HG02981 (cell line): ENCODE measurements at regions not wholly inside any gene's neighbourhood (a gene's known extent, or its start where the extent isn't known, plus 50 kb on each side); places are given as distances from the start of the nearest gene placed in this dataset.
"Not testable (repeated sequence)": the region's sequence is repeated elsewhere in the genome, so short reads cannot be mapped to it uniquely, and the experiment has no call there.

ENCODE experiments used
- ATAC-seq: cut with Tn5 transposase; IDR thresholded peaks from one replicate; pipeline ENCODE4 v1.9.1; 2021; ENCODE audit warnings: mild to moderate bottlenecking, moderate library complexity; ENCODE audit not compliant: unreplicated experiment

DNA sequence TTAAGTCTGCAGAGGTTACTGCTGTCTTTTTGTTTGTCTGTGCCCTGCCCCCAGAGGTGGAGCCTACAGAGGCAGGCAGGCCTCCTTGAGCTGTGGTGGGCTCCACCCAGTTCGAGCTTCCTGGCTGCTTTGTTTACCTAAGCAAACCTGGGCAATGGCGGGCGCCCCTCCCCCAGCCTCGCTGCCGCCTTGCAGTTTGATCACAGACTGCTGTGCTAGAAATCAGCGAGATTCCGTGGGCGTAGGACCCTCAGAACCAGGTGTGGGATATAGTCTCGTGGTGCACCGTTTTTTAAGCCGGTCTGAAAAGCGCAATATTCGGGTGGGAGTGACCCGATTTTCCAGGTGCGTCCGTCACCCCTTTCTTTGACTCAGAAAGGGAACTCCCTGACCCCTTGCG lies 2146.3 kb upstream of the WWC1 start:
- ATAC-seq = not testable (repeated sequence)

DNA sequence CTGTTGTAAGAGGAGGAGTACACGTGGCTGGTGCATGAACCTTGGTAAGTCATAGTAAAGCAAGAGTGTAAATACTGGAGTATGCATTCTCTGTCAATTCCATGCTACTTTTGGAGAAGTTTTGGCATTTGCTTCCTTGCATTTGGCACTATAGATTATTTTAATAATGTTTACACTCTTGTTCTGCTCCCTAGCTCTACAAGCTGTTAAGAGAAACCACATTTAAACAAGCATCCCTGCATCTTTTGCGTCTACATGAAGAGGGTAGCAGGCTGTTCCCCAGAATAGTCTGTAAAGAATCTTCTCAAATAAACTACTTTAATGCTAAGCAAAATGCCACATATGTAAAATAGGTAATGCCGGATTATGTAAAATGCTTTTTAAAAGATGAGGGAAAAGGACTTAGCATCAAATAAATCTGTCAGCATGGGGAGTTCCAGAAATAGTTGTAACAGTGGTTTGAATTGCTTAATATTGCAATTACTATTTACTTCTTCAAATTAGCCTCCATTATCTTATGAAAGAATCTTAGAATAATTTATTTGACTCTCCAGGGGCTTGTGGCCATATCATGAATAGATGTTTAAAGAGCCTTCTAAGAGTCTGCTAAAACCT lies 2127.3 kb upstream of the WWC1 start:
- no peak for ATAC-seq

DNA sequence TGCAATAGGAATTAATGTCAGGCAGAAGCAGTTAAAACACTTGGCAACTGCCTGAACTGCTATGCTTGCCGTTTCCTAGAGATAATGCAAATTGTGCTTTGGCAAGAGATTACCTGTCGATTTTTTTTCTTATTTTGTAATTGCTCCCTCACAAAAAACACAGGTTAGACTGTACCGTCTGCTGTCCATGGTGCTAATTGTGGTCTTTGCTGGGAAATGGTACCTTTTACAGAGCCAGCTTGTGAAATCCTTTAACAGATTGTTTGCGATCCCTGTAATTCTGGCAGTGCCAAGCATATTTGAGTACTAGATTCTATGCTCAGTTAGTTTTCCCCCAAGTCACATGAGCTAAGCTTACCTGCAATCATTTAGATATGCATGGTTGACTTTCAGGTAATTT lies 2125.8 kb upstream of the WWC1 start:
- no peak for ATAC-seq

DNA sequence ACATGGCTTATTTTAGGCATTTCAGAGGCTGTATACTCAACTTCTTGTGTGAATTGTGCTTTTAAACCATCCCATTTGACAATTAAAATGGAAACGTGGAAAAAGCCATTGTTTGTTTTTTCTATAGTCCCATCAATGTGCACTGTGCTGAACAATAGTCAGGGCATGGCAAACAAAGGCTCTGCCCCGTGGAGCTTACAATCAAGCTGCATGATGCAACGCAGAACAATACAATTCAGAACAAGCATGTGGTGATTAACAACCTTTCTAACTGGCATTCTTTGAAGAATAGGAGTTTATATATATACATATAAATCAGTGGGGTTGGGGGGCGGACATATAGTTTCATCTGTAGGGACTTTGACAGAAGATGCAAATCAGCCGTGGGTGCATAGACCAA lies 2125.4 kb upstream of the WWC1 start:
- ATAC-seq = no peak

DNA sequence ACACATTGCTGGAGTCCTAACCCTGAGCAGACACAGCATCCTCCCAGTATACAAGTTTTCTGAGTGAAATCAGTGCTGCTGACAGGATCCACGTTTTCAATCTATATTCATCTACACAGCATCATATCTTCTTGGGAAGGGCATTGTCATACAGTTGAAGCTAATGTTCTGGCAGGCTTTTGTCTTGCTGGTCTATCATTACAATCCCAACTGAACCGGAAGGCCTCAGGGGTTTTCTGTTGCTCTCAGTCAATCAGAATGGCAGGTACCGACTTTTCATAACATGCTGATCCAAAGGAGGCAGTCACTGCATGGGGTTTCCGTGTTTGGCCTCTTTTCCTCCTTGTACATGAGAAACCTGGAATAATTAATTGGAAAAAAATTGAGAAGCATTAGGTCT lies 2118.8 kb upstream of the WWC1 start:
- ATAC-seq = no peak

DNA sequence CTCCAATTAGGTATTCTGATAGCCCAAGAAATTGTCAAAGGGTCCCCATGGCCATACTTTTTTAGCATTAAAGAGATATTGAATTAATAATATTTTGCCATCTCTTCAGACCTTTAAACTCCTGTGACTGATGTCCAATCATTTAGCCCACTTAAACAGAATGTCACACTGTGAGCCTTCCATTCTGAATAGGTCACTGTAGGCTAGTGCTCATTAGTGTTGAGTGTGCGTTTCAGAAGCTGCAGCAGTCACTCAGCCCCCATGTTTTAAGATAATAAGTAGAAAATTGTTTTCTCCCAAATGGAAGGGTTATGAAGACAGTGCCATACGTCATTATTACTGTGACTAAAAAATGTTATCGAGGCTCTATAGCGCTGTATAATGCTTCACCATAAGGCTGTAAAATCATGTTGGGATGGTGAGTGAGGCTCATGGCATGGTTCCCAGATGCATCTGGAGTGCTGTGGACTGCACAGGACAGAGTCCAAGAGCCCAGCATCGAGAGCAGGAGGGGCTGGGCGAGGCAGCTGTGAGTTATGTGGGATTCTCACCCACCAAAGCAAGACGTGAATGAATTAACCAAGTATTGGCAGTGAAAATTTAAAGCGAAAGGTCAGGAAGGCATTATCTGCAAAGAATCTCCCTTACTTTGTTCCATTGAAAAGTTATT lies 2112.9 kb upstream of the WWC1 start:
- ATAC-seq = no peak

DNA sequence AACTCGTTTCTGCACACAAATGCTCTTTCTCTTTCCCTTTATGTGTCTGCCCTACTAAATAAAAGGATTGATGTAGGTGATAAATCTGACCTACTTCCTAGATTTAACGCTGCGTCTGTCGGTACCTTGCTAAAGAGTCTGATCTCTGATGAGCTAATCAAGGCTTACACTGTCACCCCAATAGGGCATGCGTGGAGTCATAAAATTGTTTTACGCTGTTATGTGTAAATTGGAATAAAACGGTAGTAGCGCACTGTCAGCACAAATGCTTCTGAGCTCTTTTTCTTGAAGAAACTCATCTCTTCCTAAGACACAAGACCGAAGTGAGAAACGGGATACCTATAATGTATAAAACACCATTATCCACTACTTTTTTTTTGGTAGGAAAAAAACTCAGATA lies 2106.3 kb upstream of the WWC1 start:
- no peak for ATAC-seq

DNA sequence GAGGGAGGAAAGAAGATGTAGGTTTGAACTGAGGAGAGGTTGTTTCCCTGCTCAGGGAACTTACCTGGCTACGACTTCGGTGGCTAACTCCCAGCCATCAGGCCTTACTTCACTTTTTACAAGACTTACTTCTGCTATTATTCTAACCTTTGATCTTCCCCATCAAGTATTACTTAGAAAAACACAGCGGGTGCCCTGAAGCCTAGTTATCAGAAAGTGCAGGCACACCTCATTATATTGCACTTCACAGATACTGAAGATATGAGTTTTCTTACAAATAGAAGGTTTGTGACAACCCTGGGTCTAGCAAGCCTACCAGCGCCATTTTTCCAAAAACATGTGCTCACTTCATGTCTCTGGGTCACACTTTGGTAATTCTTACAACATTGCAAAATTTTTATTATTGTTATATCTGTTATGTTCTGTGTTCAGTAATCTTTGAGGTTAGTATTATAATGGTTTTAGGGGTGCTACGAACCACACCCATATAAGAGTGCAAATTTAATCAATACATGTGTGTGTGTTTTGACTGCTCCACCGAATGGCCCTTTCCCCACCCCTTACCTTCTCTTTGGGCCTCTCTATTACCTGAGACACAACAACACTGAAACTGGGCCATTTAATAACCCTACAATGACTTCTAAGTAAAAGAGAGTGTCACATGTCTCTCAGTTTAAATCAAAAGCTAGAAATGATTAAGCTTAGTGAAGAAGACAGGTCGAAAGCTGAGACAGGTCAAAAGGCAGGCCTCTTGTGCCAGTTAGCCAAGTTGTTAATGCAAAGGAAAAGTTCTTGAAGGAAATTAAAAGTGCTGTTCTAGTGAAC lies 2102.7 kb upstream of the WWC1 start:
- ATAC-seq = no peak

DNA sequence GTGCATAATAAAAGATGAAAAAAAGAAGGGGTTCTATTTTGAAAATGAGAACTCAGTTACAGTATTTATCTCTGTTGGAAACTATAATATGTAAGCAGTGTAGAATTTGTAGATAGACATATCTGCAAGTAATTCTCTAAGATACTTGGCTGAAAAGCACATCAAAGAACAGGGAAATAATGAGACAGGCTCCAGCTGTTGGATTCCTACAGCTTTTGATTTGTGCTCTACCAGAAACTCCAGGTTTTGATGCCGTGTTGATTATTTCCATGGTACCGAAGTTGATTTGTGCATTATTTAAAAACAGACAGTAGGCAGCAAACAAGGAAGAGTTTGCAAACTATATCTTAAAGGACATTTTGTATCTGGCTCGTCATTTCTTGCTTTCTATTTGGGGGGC lies 2098.7 kb upstream of the WWC1 start:
- ATAC-seq = no peak

DNA sequence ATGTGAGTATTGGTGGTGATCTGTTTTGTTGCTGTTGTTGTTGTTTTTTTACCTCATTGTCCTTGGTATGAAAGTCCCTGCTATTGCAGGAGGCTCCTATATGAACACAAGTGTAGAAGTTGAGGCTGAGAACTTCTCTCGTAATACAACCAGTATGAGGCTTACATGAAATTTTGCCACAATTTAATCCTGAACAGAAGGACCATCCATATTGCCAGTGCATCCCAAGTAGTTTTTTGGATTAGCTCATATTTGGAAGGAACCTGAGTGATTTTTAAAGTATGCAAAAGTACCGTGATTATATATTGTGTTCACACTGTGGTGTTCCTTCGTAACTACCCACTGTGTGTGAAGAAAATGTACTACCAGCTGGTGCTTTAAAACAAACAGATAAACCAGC lies 2095.5 kb upstream of the WWC1 start:
- ATAC-seq = no peak

DNA sequence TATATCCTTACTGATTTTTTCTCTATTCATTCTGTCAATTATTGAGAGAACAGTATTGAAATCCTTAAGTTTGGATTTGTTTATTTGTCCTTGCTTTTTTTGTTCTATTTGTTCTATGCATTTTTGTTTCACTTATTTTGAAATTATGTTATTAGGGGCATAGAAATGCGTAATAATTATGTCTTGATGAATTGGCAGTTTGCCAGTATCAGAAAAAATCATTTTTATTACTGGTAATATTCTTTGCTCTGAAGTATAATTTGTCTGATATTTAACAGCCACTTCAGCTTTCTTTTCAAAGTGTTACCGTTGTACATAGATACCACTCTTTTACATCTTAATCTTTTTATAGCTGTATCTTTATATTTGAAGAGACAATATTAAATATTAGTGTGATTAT lies 2090.9 kb upstream of the WWC1 start:
- ATAC-seq = no peak

DNA sequence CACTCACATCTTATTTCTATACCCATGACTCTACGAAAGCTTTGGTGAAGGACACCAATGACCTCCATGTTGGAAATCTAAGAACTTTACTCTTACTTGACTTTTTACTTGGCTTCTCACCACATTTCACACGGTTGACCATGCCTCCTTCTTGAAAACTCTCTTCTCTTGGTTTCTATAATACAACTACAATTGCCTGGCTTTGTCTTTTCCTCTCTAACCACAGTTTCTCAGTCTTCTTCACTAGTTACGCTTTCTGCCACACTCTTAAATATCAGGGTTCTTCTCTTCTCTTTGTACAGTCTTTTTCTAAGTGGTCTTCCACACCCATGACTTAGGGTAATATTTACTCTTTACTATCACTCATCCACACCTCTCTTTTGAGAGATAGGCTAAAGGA lies 2079.8 kb upstream of the WWC1 start:
- no peak for ATAC-seq

DNA sequence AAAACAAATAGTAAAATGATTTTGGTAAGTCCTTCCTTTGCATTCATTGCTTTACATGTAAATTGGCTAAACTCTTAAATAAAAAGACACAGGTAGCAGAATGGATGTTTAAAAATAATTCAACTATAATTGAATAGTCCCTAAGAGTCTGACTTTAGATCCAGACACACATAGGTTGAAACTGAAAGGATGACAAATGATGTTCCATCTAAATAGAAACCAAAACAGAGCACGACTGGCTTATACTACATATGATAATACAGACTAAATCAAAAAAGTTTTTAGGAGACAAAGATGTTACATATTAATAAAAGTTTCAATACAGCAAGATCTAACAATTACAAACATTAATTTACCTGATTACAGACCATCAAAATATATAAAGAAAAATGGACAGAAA lies 2055.1 kb upstream of the WWC1 start:
- no peak for ATAC-seq

DNA sequence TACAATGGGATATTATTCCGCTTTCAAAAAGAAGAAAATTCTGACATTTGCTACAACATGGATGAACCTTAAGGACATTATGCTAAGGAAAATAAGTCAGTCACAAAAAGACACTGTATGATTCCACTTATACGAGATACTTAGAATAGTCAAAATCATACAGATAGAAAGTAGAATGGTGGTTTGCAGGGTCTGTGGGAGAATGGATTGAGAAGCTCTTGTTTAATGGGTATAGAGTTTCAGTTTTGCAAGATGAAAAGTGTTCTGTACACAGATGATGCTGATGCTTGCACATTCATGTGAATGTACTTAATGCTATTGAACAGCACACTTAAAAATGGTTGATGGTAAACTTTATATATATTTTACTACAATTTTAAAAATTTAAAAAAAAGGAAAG lies 2050.7 kb upstream of the WWC1 start:
- ATAC-seq = no peak

DNA sequence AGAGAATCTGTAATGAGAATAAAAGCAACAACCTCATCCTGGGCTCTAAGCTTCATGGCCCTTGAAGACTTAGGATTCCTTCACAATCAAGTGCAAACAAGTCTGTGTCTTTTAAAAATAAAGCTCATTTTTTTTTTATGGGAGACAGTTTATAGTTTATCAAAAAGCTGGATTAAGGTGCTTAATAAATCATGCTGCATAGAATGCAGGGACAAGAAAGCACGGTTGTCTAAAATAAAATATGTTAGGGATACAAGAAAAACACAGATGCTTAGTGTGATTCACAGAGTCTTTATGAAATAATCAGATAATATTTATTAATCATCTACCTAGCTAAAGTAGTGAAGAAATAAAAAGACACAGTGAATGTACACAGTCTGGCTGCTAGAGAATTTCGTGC lies 2045.9 kb upstream of the WWC1 start:
- ATAC-seq = no peak

DNA sequence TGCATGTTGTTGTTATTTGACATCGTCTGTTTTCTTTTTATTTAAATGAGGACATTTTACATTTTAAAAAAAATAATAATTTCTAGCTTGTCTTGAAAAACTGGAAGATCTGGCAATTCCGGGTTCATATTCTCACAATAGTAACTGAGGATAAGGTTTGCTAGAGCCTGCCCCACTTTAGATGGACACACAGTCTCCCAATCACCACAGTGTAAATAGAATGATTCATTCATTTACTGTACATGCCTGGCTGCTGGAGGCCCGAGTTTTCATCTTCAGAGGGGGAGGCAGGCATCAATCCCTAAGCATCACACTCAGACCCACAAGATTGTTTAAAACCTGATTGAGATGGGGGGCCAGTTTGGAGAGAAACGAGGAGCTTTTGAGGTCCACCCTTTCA lies 2039.7 kb upstream of the WWC1 start:
- ATAC-seq = no peak

DNA sequence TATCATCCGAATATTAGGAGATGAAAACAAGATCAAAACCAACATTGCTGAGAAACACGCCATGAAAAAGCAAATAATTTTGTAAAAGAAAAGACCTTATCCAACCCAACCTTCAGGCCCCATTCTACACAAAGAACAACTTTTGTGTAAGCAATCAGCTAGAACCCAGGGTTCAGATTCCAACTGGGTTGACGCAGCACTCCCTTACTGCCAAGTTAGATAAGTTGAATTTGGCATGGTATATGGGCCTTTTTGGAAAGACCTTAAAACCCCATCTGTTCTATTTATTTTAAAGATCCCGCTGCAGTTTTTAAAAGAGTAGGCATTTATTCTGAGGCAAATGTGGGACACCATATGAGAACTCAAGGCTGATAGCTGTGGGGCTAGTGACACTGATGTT lies 2033.8 kb upstream of the WWC1 start:
- no peak for ATAC-seq

DNA sequence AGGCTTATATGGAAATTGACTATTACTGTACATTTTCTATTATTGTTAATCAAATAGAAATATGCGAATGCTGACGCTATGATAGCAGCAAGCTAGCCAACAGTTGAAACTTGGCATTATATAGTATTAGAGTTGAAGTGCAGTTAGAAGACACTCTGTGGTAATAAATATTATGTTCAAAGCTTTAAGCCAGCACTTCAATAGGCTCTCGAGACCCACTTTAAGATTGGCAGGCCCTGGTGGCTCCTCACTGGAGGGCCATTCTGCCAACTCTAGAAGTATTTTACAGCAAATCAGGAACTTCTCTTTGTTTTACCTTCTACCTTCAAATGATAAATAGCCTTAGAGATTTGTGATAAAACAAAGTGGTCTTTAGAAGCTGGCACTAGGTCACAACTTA lies 2029.0 kb upstream of the WWC1 start:
- ATAC-seq = no peak

DNA sequence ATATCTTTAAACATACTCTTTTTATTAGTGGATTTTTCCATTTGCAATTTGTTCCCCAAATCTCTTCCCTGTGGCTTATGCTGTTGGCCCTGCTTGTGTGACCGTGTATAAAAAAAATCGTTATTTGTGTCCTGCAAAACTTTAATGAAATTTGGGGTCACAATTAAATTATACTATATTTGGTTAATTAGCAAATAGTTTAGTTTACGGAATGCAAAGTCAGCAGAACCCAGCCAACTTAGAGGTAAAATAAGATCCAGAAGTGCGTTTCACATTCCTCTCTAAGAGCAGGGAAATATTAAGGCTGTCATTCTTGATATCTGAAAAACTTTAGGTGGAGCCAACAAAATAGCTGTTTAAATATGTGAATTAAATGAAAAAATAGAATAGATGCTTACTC lies 2023.5 kb upstream of the WWC1 start:
- no peak for ATAC-seq

DNA sequence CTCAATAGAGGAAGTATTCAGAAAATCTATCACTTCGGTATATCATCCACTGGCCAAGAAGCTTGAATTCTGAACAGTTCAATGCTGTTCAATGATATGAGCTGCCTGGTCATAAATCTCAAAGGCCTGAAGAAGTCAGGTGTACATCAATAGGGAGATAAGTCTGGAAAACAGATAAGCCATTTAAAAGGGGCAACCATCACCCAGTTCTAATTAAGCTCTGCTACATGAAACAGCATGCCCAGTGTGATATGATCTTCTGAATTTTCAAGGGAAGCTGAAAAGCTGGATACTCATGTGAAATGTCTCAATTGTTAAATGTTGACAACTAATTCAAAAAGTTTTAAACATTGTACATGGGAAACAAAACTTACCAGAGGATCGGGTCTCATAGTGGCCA lies 2020.7 kb upstream of the WWC1 start:
- ATAC-seq = no peak

DNA sequence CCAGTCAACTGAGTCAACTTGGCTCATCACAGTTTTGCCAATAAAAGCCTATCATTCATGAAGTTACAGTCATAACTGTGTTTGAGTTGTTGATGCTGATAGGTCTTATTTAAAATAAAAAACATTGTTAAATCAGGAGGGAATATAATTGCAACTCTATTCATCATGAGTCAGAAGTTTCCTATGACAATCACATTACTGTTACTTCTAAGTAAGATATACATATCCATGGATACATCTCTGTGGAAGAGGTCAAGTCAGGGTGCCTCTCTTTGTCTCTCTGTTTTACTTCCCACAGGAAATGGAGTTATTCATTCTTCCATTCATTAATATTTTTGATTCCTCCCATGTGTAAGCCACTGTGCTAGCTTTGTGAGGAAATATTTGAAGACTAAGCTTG lies 2015.4 kb upstream of the WWC1 start:
- no peak for ATAC-seq

DNA sequence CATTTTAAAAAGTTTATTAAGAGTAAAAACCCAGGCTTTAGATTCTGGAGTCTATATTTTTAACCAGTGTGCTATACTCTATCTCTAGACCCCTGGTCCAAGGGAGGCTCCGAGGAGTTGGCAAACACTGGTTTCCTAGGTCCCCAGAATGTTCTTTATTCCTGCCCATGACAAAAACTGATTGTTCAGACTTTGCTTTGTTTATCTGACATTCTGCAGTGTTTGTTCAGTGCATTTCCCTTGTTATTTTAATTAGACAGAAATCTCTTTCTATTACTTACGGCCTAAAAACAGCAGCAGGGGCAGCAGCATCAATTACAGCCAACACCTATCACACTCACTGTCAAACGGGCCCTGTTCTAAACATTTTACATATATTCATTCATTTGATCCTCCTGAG lies 2011.6 kb upstream of the WWC1 start:
- no peak for ATAC-seq
